Muscle layer of colon (tissue), 2 donors: ENCODE measurements at regions not wholly inside any gene's neighbourhood (a gene's known extent, or its start where the extent isn't known, plus 50 kb on each side); places are given as distances from the start of the nearest gene placed in this dataset.
A peak's percentile ranks its signal among the peaks of the same experiment; 100 is the strongest.

Experiments
- H3K27ac ChIP-seq: one replicate; pipeline ENCODE4 v1.7.0; 2013; ENCODE audit warnings: low read depth, mild to moderate bottlenecking, low read length, moderate library complexity
- H3K27me3 ChIP-seq, 2 donors: one replicate each; pipeline ENCODE4 v1.7.0; 2013; ENCODE audit warnings: low read length in 2 of 2, mild to moderate bottlenecking in 2 of 2; ENCODE audit not compliant: insufficient read depth in 2 of 2, control insufficient read depth in 1 of 2
- H3K36me3 ChIP-seq: one replicate; pipeline ENCODE4 v1.7.0; 2013; ENCODE audit warnings: mild to moderate bottlenecking, low read length; ENCODE audit not compliant: insufficient read depth
- H3K4me1 ChIP-seq: one replicate; pipeline ENCODE4 v1.7.0; 2013; ENCODE audit warnings: mild to moderate bottlenecking, low read length; ENCODE audit not compliant: insufficient read depth
- H3K4me3 ChIP-seq, 2 donors: one replicate each; pipeline ENCODE4 v1.7.0; 2013; ENCODE audit warnings: low read length in 2 of 2, low read depth in 1 of 2, mild to moderate bottlenecking in 1 of 2, moderate library complexity in 1 of 2
- H3K9ac ChIP-seq: one replicate; pipeline ENCODE4 v1.7.0; 2013; ENCODE audit warnings: low read length
- H3K9me3 ChIP-seq: one replicate; pipeline ENCODE4 v1.7.0; 2013; ENCODE audit warnings: mild to moderate bottlenecking, low read length
- donor health status: abdominal sarcoma.
- donor health status: Adenocarcinoma of cecum.

GRCh38 chr7:46485481-46486065 is 564.5 kb upstream of the IGFBP3 start:
- H3K4me3 ChIP-seq: no peak overlapping the region
- no peak overlapping the region for H3K9ac ChIP-seq
- no peaks in the 10 kb centered on the region for H3K9me3 ChIP-seq
- peaks cover 22% of the 10 kb centered on the region for H3K4me1 ChIP-seq
- H3K27ac ChIP-seq: no peak overlapping the region
- no peaks in the 10 kb centered on the region for H3K36me3 ChIP-seq
- H3K27me3 ChIP-seq: no peaks in the 10 kb centered on the region

GRCh38 chr7:46484906-46485305 is 563.8 kb upstream of the IGFBP3 start:
- Histone ChIP-seq H3K4me3 (no peak overlapping the region), H3K9me3 (no peaks in the 10 kb centered on the region), H3K27me3 (no peaks in the 10 kb centered on the region), H3K36me3 (no peaks in the 10 kb centered on the region), H3K9ac (no peak overlapping the region), H3K4me1 (peaks cover 22% of the 10 kb centered on the region), H3K27ac (no peak overlapping the region)

GRCh38 chr7:46480619-46481018 is 559.5 kb upstream of the IGFBP3 start:
- H3K36me3 ChIP-seq: no peaks in the 10 kb centered on the region
- H3K4me1 ChIP-seq: no peaks in the 10 kb centered on the region
- no peak overlapping the region for H3K9ac ChIP-seq
- no peak overlapping the region for H3K27ac ChIP-seq
- no peaks in the 10 kb centered on the region for H3K27me3 ChIP-seq
- no peaks in the 10 kb centered on the region for H3K9me3 ChIP-seq
- no peak overlapping the region for H3K4me3 ChIP-seq

DNA sequence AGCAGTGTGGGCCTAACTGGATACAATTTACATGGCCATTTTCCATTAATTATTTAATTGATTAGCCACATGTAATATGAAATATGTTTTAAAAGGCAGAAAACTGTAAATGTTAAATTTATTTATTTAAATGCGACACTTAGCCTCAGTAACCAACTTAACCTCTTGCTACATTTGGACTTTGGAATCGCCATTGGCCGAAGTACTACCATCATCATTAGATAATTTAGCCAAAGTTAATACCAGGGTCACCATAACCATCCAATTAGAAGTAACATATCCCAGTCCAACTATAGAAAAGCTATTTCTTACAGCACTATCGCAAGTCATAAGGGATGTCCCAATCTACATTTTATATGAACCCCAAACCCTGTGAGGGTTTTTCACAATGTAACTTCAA is 558.6 kb upstream of the IGFBP3 start:
- no peaks in the 10 kb centered on the region for H3K27me3 ChIP-seq
- no peaks in the 10 kb centered on the region for H3K4me1 ChIP-seq
- H3K4me3 ChIP-seq: no peak overlapping the region
- H3K9ac ChIP-seq: no peak overlapping the region
- H3K9me3 ChIP-seq: no peaks in the 10 kb centered on the region
- H3K27ac ChIP-seq: no peak overlapping the region
- H3K36me3 ChIP-seq: no peaks in the 10 kb centered on the region

DNA sequence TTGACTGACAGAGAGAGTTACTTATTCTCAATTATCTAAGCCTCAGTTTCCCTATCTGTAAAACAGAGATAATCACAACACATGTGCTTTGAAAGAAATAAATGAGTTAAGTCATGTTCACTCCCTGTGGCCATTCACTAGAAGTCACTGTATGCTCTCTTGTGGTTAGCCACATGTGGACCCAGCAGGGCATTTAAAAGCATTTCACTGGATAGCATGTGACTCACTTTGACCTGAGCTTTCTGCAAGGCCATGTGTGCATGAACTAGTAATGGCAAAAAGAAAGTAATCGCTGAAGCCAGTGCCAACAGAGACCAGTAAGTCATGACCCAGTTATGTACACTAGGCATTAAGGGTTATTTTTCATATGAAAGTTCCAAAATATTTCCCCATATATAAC is 557.0 kb upstream of the IGFBP3 start:
- Histone ChIP-seq H3K27ac (no peak overlapping the region), H3K9me3 (no peaks in the 10 kb centered on the region), H3K9ac (no peak overlapping the region), H3K4me1 (no peaks in the 10 kb centered on the region), H3K36me3 (no peaks in the 10 kb centered on the region), H3K4me3 (no peak overlapping the region), H3K27me3 (no peaks in the 10 kb centered on the region)

DNA sequence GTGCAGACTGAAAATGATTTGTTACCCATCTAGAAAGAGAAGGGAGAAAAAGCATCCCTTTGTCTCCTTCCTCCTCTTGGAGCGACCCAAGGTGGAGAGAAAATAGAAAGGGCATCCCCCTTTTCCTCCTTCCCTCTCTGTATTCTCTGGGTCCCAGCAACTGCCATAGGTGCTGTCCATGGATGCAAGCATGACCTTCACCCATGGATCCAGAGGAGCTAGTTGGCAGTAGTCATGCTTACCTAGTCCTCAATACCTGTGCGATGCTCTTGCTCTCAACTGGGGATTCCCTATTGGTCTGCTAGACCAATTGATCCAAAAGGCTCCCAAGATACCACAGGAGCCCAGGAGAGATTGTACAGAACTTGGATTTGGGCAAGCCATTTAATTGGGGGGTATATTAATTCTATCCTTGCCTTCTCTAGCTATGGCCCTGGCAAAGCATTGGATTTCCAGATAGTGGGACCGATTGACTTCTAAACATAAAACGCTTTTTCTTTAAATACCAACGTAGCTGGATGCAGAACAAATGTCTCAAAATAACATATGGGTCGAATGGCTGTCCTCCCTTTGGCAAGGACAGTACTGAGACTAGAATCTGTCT is 547.8 kb upstream of the IGFBP3 start:
- peaks cover 30% of the 10 kb centered on the region for H3K9me3 ChIP-seq
- no peak overlapping the region for H3K27ac ChIP-seq
- no peak overlapping the region for H3K9ac ChIP-seq
- no peaks in the 10 kb centered on the region for H3K27me3 ChIP-seq
- no peaks in the 10 kb centered on the region for H3K4me1 ChIP-seq
- no peaks in the 10 kb centered on the region for H3K36me3 ChIP-seq
- peak overlapping the region in 1 of 2 donors; percentile 0 for H3K4me3 ChIP-seq

DNA sequence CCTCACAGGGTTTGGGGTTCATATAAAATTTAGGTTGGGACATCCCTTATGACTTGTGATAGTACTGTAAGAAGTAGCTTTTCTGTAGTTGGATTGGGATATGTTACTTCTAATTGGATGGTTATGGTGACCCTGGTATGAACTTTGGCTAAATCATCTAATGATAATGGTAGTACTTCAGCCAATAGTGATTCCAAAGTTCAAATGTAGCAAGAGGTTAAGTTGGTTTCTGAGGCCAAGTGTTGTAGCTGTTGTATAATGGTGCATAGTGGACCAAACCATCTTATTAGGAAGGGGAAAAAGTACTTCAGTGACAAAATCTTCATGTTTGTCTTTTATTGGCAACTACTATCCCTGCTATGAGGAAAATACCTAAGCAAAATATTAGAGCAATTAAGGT is 542.1 kb upstream of the IGFBP3 start:
- Histone ChIP-seq H3K4me3 (no peak overlapping the region), H3K9me3 (peaks cover 17% of the 10 kb centered on the region), H3K27me3 (no peaks in the 10 kb centered on the region)

GRCh38 chr7:46461334-46461777 is 540.3 kb upstream of the IGFBP3 start:
- no peak overlapping the region for H3K9ac ChIP-seq
- no peak overlapping the region for H3K4me3 ChIP-seq
- H3K27me3 ChIP-seq: no peaks in the 10 kb centered on the region
- peaks cover 7% of the 10 kb centered on the region for H3K9me3 ChIP-seq
- no peaks in the 10 kb centered on the region for H3K36me3 ChIP-seq
- no peak overlapping the region for H3K27ac ChIP-seq
- no peaks in the 10 kb centered on the region for H3K4me1 ChIP-seq

More for the DNA sequence above, 542.1 kb upstream of the IGFBP3 start:
- H3K4me1 ChIP-seq: no peaks in the 10 kb centered on the region
- no peak overlapping the region for H3K9ac ChIP-seq
- no peaks in the 10 kb centered on the region for H3K36me3 ChIP-seq
- H3K27ac ChIP-seq: no peak overlapping the region

GRCh38 chr7:46459942-46460341 is 538.9 kb upstream of the IGFBP3 start:
- no peak overlapping the region for H3K9ac ChIP-seq
- H3K4me1 ChIP-seq: peaks cover 5% of the 10 kb centered on the region
- no peaks in the 10 kb centered on the region for H3K36me3 ChIP-seq
- no peaks in the 10 kb centered on the region for H3K27me3 ChIP-seq
- H3K27ac ChIP-seq: no peak overlapping the region
- H3K9me3 ChIP-seq: peaks cover 7% of the 10 kb centered on the region
- H3K4me3 ChIP-seq: no peak overlapping the region

DNA sequence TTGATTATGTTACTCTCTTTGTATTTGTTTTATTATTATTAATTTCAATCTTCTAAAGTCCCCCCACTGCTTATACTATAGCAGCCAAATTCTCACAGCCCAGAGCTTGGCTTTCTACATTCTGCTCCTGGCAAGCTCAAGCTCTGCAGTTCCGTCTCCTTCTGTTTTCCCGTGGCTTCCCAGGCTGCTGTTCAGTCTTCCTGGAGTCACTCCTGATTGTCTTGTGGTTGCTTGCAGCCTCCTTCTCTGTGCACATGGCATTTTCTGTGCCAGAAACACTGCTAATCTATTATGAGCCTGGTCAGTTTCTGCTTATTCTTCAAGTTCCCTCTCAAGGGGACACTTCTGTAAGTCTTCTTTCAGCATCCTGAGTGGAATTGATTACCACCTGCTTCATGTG is 533.7 kb upstream of the IGFBP3 start:
- no peaks in the 10 kb centered on the region for H3K27me3 ChIP-seq
- no peak overlapping the region for H3K4me3 ChIP-seq
- H3K36me3 ChIP-seq: no peaks in the 10 kb centered on the region
- no peaks in the 10 kb centered on the region for H3K9me3 ChIP-seq
- no peak overlapping the region for H3K9ac ChIP-seq
- H3K27ac ChIP-seq: no peak overlapping the region
- peaks cover 8% of the 10 kb centered on the region for H3K4me1 ChIP-seq

DNA sequence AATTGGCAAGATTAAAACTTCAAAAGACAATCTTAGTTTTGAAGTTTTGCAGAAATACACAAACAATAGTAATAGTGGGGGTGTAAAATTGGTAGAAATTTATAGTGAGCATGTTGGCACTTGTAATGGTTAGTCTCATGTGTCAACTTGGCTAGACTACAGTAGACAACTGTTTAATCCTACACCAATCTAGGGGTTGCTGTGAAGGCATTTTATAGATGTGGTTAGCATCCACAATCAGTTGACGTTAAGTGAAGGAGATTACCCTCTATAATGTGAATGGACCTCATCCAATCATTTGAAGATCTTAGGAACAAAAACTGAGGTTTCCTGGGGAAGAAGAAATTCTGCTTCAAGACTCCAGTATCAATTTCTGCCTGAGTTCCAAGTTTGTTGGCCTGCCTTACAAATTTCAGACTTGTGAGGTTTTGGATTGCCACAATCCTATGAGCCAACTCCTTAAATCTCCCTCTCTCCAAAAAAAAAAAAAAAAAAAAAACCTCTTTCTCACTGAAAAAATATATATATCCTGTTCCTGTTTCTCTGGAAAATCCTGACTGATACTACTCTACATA is 531.6 kb upstream of the IGFBP3 start:
- no peak overlapping the region for H3K4me3 ChIP-seq
- no peaks in the 10 kb centered on the region for H3K9me3 ChIP-seq
- no peaks in the 10 kb centered on the region for H3K36me3 ChIP-seq
- H3K9ac ChIP-seq: no peak overlapping the region
- no peaks in the 10 kb centered on the region for H3K27me3 ChIP-seq
- H3K4me1 ChIP-seq: peaks cover 8% of the 10 kb centered on the region
- no peak overlapping the region for H3K27ac ChIP-seq

- no peaks in the 10 kb centered on the region for H3K27me3 ChIP-seq
- peaks cover 8% of the 10 kb centered on the region for H3K4me1 ChIP-seq
These were observed 530.8 kb upstream of the IGFBP3 start for GRCh38 chr7:46451846-46452245.

More at GRCh38 chr7:46451846-46452245, 530.8 kb upstream of the IGFBP3 start:
- Histone ChIP-seq H3K36me3 (no peaks in the 10 kb centered on the region), H3K27ac (no peak overlapping the region), H3K9ac (no peak overlapping the region), H3K9me3 (no peaks in the 10 kb centered on the region), H3K4me3 (no peak overlapping the region)
